Glutamatergic neuron (in vitro differentiated cells): ENCODE measurements at regions not wholly inside any gene's neighbourhood (a gene's known extent, or its start where the extent isn't known, plus 50 kb on each side); places are given as distances from the start of the nearest gene placed in this dataset.

Source experiments
- DNase-seq: peaks from one replicate; pipeline ENCODE4 v3.0.0; 2022
- H3K27ac Mint-ChIP-seq: one replicate; pipeline ENCODE4 v1.8.0; 2020; ENCODE audit warnings: mild to moderate bottlenecking, mixed read lengths, inconsistent platforms; ENCODE audit not compliant: unreplicated experiment
- H3K27me3 Mint-ChIP-seq: one replicate; pipeline ENCODE4 v1.8.0; 2020; ENCODE audit warnings: mild to moderate bottlenecking, moderate library complexity, mixed read lengths, inconsistent platforms; ENCODE audit not compliant: unreplicated experiment
- H3K36me3 Mint-ChIP-seq: one replicate; pipeline ENCODE4 v1.8.0; 2020; ENCODE audit warnings: mild to moderate bottlenecking, mixed read lengths, inconsistent platforms; ENCODE audit not compliant: unreplicated experiment
- H3K4me1 Mint-ChIP-seq: one replicate; pipeline ENCODE4 v1.8.0; 2020; ENCODE audit warnings: mild to moderate bottlenecking, low read depth, mixed read lengths, inconsistent platforms; ENCODE audit not compliant: unreplicated experiment
- H3K4me3 Mint-ChIP-seq: one replicate; pipeline ENCODE4 v1.8.0; 2020; ENCODE audit warnings: mild to moderate bottlenecking, mixed read lengths, inconsistent platforms; ENCODE audit not compliant: unreplicated experiment
- H3K9me3 Mint-ChIP-seq: one replicate; pipeline ENCODE4 v1.8.0; 2020; ENCODE audit warnings: mild to moderate bottlenecking, moderate library complexity, mixed read lengths, inconsistent platforms; ENCODE audit not compliant: unreplicated experiment
- TF ChIP-seq, protein P1 (sequence below): fragments of 200-600 bp; sonication (generic); IDR thresholded peaks from one replicate; pipeline ENCODE4 v1.5.0; 2021; ENCODE audit not compliant: partially characterized antibody, unreplicated experiment

DNA sequence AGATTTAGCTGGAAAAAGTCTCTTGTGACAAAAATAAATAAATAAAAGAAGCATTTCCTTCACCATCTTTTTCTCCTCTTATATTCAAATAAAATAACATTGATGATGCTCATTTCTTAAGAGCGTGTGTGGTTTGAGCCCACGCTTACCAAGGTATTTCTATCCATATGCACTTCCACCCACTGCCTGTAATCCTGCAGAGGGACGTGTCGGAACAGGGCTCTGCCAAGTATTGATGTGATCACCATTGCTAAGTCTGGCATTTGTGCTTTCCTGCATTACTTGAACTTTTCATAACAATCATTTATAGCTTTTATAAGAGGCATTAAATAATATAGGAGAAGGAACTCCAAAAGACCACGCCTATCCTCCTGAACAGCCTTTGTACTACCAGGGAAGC lies 107.6 kb downstream of the SHANK2 start:
- Mint-ChIP-seq H3K4me3 (no peak overlapping the region), H3K27me3 (peaks cover 6% of the 10 kb centered on the region), H3K9me3 (no peaks in the 10 kb centered on the region), H3K36me3 (no peaks in the 10 kb centered on the region), H3K27ac (no peak overlapping the region), H3K4me1 (peaks cover 1% of the 10 kb centered on the region)
- no peak for DNase-seq
- TF ChIP-seq, protein P1, sequence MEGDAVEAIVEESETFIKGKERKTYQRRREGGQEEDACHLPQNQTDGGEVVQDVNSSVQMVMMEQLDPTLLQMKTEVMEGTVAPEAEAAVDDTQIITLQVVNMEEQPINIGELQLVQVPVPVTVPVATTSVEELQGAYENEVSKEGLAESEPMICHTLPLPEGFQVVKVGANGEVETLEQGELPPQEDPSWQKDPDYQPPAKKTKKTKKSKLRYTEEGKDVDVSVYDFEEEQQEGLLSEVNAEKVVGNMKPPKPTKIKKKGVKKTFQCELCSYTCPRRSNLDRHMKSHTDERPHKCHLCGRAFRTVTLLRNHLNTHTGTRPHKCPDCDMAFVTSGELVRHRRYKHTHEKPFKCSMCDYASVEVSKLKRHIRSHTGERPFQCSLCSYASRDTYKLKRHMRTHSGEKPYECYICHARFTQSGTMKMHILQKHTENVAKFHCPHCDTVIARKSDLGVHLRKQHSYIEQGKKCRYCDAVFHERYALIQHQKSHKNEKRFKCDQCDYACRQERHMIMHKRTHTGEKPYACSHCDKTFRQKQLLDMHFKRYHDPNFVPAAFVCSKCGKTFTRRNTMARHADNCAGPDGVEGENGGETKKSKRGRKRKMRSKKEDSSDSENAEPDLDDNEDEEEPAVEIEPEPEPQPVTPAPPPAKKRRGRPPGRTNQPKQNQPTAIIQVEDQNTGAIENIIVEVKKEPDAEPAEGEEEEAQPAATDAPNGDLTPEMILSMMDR: no peak

DNA sequence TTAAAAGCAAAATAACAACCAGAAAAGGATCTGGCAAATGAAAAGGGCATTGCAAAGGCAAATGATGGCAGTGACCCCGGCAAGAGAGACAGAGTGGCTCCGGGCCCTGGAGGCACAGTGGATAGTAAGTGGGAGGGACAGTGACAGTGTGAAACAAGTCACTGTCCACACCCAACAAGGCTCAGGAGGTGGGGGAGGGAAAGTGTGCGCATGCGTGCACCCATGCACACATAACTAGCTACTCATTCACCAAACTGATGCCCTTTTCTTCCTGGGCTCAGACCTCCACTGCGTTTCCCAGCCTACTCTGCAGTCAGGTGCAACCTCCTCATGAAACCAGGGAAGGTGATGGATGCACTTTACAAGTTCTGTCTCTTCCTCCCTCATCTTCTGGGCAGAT lies 108.4 kb downstream of the SHANK2 start:
- H3K4me1 Mint-ChIP-seq: peaks cover 1% of the 10 kb centered on the region
- TF ChIP-seq, protein P1: no peak
- DNase-seq: no peak
- H3K36me3 Mint-ChIP-seq: no peaks in the 10 kb centered on the region
- no peak overlapping the region for H3K4me3 Mint-ChIP-seq
- peaks cover 2% of the 10 kb centered on the region for H3K27me3 Mint-ChIP-seq
- no peak overlapping the region for H3K27ac Mint-ChIP-seq
- H3K9me3 Mint-ChIP-seq: no peaks in the 10 kb centered on the region

DNA sequence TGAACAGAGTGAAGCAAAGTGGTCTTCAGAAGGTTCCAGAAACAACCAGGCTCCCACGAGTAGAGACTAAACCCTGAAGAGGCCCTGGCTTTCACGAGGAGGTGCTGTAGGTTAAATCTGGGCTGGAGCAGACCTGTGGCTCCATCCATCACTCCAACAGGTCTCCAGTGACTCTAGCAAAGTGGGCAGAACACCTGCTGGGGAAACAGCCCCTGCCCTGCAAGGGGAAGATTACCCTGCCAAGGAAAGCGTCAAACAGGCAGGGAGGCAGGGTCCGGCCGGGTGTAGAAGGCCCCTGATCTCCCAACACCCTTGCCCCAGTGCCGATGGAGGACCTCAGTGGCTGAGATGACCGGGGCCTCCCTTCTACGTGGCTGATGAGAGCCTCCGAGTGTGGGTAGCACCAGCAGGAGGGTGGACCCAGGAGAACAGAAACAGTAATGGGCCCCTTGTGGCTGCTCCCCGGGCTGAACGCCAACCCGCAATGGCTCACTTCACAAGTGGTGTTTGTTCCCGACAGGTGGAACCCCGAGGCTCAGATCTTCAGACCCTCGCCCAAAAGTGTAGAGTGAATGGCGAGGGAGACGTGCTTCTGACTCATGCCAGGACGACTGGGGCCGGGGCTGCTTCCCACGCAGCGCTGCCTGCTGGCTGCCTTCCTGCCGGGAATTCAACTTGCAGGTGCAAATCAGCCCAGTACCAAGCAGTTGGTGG lies 112.0 kb downstream of the SHANK2 start:
- Mint-ChIP-seq H3K4me1 (peaks cover 1% of the 10 kb centered on the region), H3K36me3 (no peaks in the 10 kb centered on the region), H3K9me3 (peaks cover 2% of the 10 kb centered on the region), H3K4me3 (no peak overlapping the region), H3K27ac (no peak overlapping the region), H3K27me3 (no peaks in the 10 kb centered on the region)
- DNase-seq: no peak
- TF ChIP-seq, protein P1: no peak

DNA sequence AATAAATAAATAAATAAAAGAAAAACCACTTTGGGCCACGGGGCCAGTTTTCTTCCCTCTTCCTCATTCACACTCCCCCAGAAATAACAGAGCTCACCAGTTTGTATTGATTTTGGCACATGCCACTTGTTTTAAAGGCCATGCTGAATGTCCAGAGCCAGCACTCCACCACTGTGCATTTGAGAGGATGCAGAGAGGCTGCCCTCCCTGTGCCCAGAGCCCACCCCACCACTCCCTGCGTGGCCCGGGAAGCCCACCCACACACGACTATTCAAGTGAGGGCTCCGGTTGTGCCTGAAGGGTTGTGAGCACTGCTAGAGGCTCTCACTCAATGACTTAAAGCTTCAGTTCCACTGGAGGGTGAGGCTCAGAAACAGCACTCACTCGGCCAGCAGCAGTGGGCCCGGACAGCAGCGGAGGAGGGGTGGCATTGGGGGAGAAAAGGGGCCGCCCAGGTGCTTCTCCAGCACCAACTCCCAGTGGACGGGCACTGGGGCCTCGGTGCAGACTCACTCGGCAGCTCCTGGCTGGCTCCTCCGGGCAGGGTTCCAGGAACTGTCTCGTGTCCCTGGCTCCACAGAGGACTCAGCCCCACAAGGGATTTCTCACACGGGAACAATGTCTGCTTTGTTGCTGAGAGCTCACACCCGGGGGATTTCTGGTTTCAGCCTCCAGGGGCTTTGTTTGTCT lies 112.7 kb downstream of the SHANK2 start:
- H3K4me1 Mint-ChIP-seq: no peaks in the 10 kb centered on the region
- no peaks in the 10 kb centered on the region for H3K36me3 Mint-ChIP-seq
- H3K27me3 Mint-ChIP-seq: no peaks in the 10 kb centered on the region
- H3K9me3 Mint-ChIP-seq: peaks cover 5% of the 10 kb centered on the region
- no peak overlapping the region for H3K4me3 Mint-ChIP-seq
- H3K27ac Mint-ChIP-seq: no peak overlapping the region
- TF ChIP-seq, protein P1: no peak
- no peak for DNase-seq

DNA sequence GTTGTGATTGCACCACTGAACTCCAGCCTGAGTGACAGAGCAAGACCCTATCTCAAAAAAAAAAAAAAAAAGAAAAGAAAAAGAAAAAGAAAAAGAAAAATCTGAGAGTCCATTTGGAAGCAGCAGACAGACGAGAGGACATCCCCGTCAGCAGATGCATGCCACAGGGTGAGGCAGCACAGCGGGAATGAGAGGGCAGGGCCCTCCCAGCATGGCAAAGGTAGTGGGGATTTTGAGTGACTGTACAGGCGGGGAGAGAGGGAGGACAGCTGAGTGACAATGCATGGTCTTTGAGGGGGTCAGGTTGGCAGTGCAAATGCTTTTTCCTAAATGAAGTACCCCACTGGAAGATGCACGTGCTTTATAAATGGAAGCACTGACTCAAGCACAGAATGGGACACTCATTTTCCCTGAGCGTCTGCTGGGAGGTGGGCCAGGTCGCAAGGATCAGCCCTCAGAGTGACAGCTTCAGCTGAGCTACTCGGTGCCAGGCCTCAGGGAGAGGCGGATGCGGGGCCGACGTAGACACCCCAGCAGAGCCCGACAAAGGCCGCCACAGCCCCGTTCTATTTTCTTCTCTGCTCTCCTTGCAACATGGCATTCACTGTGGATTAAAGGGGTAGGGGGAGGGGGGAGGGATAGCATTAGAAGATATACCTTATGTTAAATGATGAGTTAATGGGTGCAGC lies 113.5 kb downstream of the SHANK2 start:
- no peak for DNase-seq
- Mint-ChIP-seq H3K27me3 (peaks cover 1% of the 10 kb centered on the region), H3K4me1 (no peaks in the 10 kb centered on the region), H3K9me3 (peaks cover 5% of the 10 kb centered on the region), H3K4me3 (no peak overlapping the region), H3K36me3 (no peaks in the 10 kb centered on the region), H3K27ac (no peak overlapping the region)
- TF ChIP-seq, protein P1: no peak
